ENCODE measurements at regions not wholly inside any gene's neighbourhood (a gene's known extent, or its start where the extent isn't known, plus 50 kb on each side); places are given as distances from the start of the nearest gene placed in this dataset.

- no peak for DNase-seq
These were observed 159.3 kb downstream of the CAND1 start for GRCh38 chr12:67428431-67428830.

GRCh38 chr12:67430708-67431335 is 161.7 kb downstream of the CAND1 start:
- DNase-seq = no peak

GRCh38 chr12:67431411-67432020 is 162.4 kb downstream of the CAND1 start:
- DNase-seq = no peak

GRCh38 chr12:67433385-67434175 is 164.4 kb downstream of the CAND1 start:
- no peak for DNase-seq

- DNase-seq = no peak
These were observed 165.7 kb downstream of the CAND1 start for GRCh38 chr12:67434671-67435370.

GRCh38 chr12:67436230-67436629 is 167.1 kb downstream of the CAND1 start:
- no peak for DNase-seq

GRCh38 chr12:67437011-67437410 is 167.9 kb downstream of the CAND1 start:
- DNase-seq = no peak

- no peak for DNase-seq
These were observed 170.5 kb downstream of the CAND1 start for GRCh38 chr12:67439611-67440010.

- DNase-seq = peak; percentile 90
These were observed 172.7 kb downstream of the CAND1 start for GRCh38 chr12:67441736-67442346.

GRCh38 chr12:67442347-67442841 is 173.2 kb downstream of the CAND1 start:
- DNase-seq = peak; percentile 10

GRCh38 chr12:67442896-67443295 is 173.7 kb downstream of the CAND1 start:
- no peak for DNase-seq

- DNase-seq = no peak
These were observed 175.4 kb downstream of the CAND1 start for GRCh38 chr12:67444542-67444941.

GRCh38 chr12:67446716-67447115 is 177.6 kb downstream of the CAND1 start:
- DNase-seq = no peak

GRCh38 chr12:67447180-67447579 is 178.0 kb downstream of the CAND1 start:
- DNase-seq = peak; percentile 38

- DNase-seq = no peak
These were observed 180.5 kb downstream of the CAND1 start for GRCh38 chr12:67449591-67450052.

- DNase-seq = no peak
These were observed 181.3 kb downstream of the CAND1 start for GRCh38 chr12:67450441-67450840.

GRCh38 chr12:67451206-67451605 is 182.0 kb downstream of the CAND1 start:
- DNase-seq = no peak

GRCh38 chr12:67452119-67452805 is 183.1 kb downstream of the CAND1 start:
- no peak for DNase-seq

GRCh38 chr12:67453191-67453590 is 184.0 kb downstream of the CAND1 start:
- DNase-seq = no peak

GRCh38 chr12:67455236-67455635 is 186.1 kb downstream of the CAND1 start:
- no peak for DNase-seq

- DNase-seq = peak; percentile 52
These were observed 187.3 kb downstream of the CAND1 start for GRCh38 chr12:67456431-67456901.

- no peak for DNase-seq
These were observed 188.0 kb downstream of the CAND1 start for GRCh38 chr12:67457136-67457535.

Measured in NCI-H2029 treated with DMSO at 0.1 percent for 48 hours (cell line).